ENCODE measurements at regions not wholly inside any gene's neighbourhood (a gene's known extent, or its start where the extent isn't known, plus 50 kb on each side); places are given as distances from the start of the nearest gene placed in this dataset.
A peak's percentile ranks its signal among the peaks of the same experiment; 100 is the strongest.

GRCh38 chr3:5565026-5565425 lies 377.5 kb downstream of the EDEM1 start:
- Histone ChIP-seq H3K27ac (no peak overlapping the region), H3K9me2 (ENCODE audit: insufficient read depth) (no peaks in the 10 kb centered on the region), H2AFZ (no peak overlapping the region), H3K27me3 (ENCODE audit: insufficient read depth, low read depth) (no peaks in the 10 kb centered on the region), H3K4me2 (no peak overlapping the region), H3F3A (ENCODE audit: insufficient read depth, low read depth) (no peaks in the 10 kb centered on the region), H3K79me2 (ENCODE audit: low read depth) (no peaks in the 10 kb centered on the region), H3K4me1 (replicated peaks; ENCODE audit: insufficient read depth) (no peaks in the 10 kb centered on the region), H4K20me1 (ENCODE audit: insufficient read depth) (no peaks in the 10 kb centered on the region), H3K9me3 (ENCODE audit: insufficient read depth, low read depth) (no peaks in the 10 kb centered on the region), H3K4me3 (no peak overlapping the region), H3K36me3 (ENCODE audit: low read depth) (no peaks in the 10 kb centered on the region)
- no peak for DNase-seq
- ChIA-PET POLR2A (ENCODE audit: unreplicated experiment) (no interaction called here), CTCF (no interaction called here)
- TF ChIP-seq CTCF (conservative IDR thresholded peaks at IDR 0.05) (no peak), EZH2 (IDR thresholded peaks at IDR 0.05; ENCODE audit: low read depth) (no peak)
- intact Hi-C loops (cut with micrococcal nuclease; ENCODE audit: unreplicated experiment), result loop anchor here (5.0 kb wide), 2 partner anchors 258 to 1492 kb away; no protein-coding TSS in a partner anchor
- no TSS peak for BruUV-seq (replicated peaks)

- CTCF ChIA-PET, result no interaction called here
- Histone ChIP-seq H3K4me3 (no peak overlapping the region), H3K4me1 (replicated peaks; ENCODE audit: insufficient read depth) (no peaks in the 10 kb centered on the region), H3K4me2 (no peak overlapping the region), H3K27ac (no peak overlapping the region), H3K27me3 (ENCODE audit: insufficient read depth, low read depth) (no peaks in the 10 kb centered on the region), H3F3A (ENCODE audit: insufficient read depth, low read depth) (no peaks in the 10 kb centered on the region), H4K20me1 (ENCODE audit: insufficient read depth) (no peaks in the 10 kb centered on the region), H2AFZ (no peak overlapping the region), H3K9me2 (ENCODE audit: insufficient read depth) (no peaks in the 10 kb centered on the region), H3K79me2 (ENCODE audit: low read depth) (no peaks in the 10 kb centered on the region), H3K36me3 (ENCODE audit: low read depth) (no peaks in the 10 kb centered on the region), H3K9me3 (ENCODE audit: insufficient read depth, low read depth) (no peaks in the 10 kb centered on the region)
- no peak for DNase-seq
- TF ChIP-seq CTCF (conservative IDR thresholded peaks at IDR 0.05) (no peak), EZH2 (IDR thresholded peaks at IDR 0.05; ENCODE audit: low read depth) (no peak)
- POLR2A ChIA-PET (ENCODE audit: unreplicated experiment), result no interaction called here
- no TSS peak for BruUV-seq (replicated peaks)
- intact Hi-C loops (cut with micrococcal nuclease; ENCODE audit: unreplicated experiment), result loop anchor here (5.0 kb wide), 2 partner anchors 260 to 1490 kb away; no protein-coding TSS in a partner anchor
These were observed 379.6 kb downstream of the EDEM1 start for GRCh38 chr3:5567113-5567512.

- ChIA-PET POLR2A (ENCODE audit: unreplicated experiment) (no interaction called here), CTCF (no interaction called here)
- H3K27me3 ChIP-seq (ENCODE audit: insufficient read depth, low read depth), result no peaks in the 10 kb centered on the region
- no peaks in the 10 kb centered on the region for H3K4me1 ChIP-seq (replicated peaks; ENCODE audit: insufficient read depth)
- H3K4me3 ChIP-seq, result no peak overlapping the region
- no peaks in the 10 kb centered on the region for H3K79me2 ChIP-seq (ENCODE audit: low read depth)
- peak; percentile 52; the same call in 1 of the 2 replicates for TF ChIP-seq CTCF (conservative IDR thresholded peaks at IDR 0.05)
- TF ChIP-seq EZH2 (IDR thresholded peaks at IDR 0.05; ENCODE audit: low read depth), result no peak
- no peak overlapping the region for H3K4me2 ChIP-seq
- H4K20me1 ChIP-seq (ENCODE audit: insufficient read depth), result no peaks in the 10 kb centered on the region
- no peaks in the 10 kb centered on the region for H3K9me2 ChIP-seq (ENCODE audit: insufficient read depth)
- no peak overlapping the region for H2AFZ ChIP-seq
- DNase-seq, result no peak
- H3K27ac ChIP-seq, result no peak overlapping the region
- BruUV-seq (replicated peaks), result no TSS peak
- no peaks in the 10 kb centered on the region for H3K36me3 ChIP-seq (ENCODE audit: low read depth)
- H3K9me3 ChIP-seq (ENCODE audit: insufficient read depth, low read depth), result no peaks in the 10 kb centered on the region
- no peaks in the 10 kb centered on the region for H3F3A ChIP-seq (ENCODE audit: insufficient read depth, low read depth)
- intact Hi-C loops (cut with micrococcal nuclease; ENCODE audit: unreplicated experiment), result loop anchor here (1.0 to 5.0 kb wide), 3 partner anchors 163 to 1489 kb away; no protein-coding TSS in a partner anchor
These were observed 380.9 kb downstream of the EDEM1 start for GRCh38 chr3:5568451-5568850.
